GM19452 (cell line): ENCODE measurements at regions not wholly inside any gene's neighbourhood (a gene's known extent, or its start where the extent isn't known, plus 50 kb on each side); places are given as distances from the start of the nearest gene placed in this dataset.

ENCODE experiments used
- ATAC-seq: cut with Tn5 transposase; IDR thresholded peaks from one replicate; pipeline ENCODE4 v1.9.1; 2021; ENCODE audit not compliant: unreplicated experiment

- ATAC-seq = no peak
These were observed 50.4 kb upstream of the CIBAR2 start for GRCh38 chr16:85162478-85163277.

- no peak for ATAC-seq
These were observed 51.2 kb upstream of the CIBAR2 start for GRCh38 chr16:85163278-85164112.

- ATAC-seq = no peak
These were observed 52.2 kb upstream of the CIBAR2 start for GRCh38 chr16:85164431-85164830.

GRCh38 chr16:85164838-85165516 is 52.7 kb upstream of the CIBAR2 start:
- no peak for ATAC-seq

- ATAC-seq = no peak
These were observed 53.5 kb upstream of the CIBAR2 start for GRCh38 chr16:85165781-85166180.

GRCh38 chr16:85166281-85166680 is 54.0 kb upstream of the CIBAR2 start:
- ATAC-seq = no peak

- ATAC-seq = no peak
These were observed 54.7 kb upstream of the CIBAR2 start for GRCh38 chr16:85166699-85167588.

- no peak for ATAC-seq
These were observed 55.6 kb upstream of the CIBAR2 start for GRCh38 chr16:85167589-85168537.

GRCh38 chr16:85168732-85169256 is 56.5 kb upstream of the CIBAR2 start:
- no peak for ATAC-seq

- ATAC-seq = no peak
These were observed 57.2 kb upstream of the CIBAR2 start for GRCh38 chr16:85169333-85170065.

GRCh38 chr16:85170066-85170491 is 57.8 kb upstream of the CIBAR2 start:
- ATAC-seq = no peak

GRCh38 chr16:85170590-85171003 is 58.3 kb upstream of the CIBAR2 start:
- ATAC-seq = no peak

GRCh38 chr16:85171004-85171758 is 58.9 kb upstream of the CIBAR2 start:
- ATAC-seq = no peak

GRCh38 chr16:85171759-85172454 is 59.6 kb upstream of the CIBAR2 start:
- ATAC-seq = no peak

- ATAC-seq = no peak
These were observed 60.3 kb upstream of the CIBAR2 start for GRCh38 chr16:85172455-85173145.

- ATAC-seq = no peak
These were observed 61.1 kb upstream of the CIBAR2 start for GRCh38 chr16:85173146-85173980.
